K562 (cell line): ENCODE measurements at regions not wholly inside any gene's neighbourhood (a gene's known extent, or its start where the extent isn't known, plus 50 kb on each side); places are given as distances from the start of the nearest gene placed in this dataset.

ENCODE experiments used
- ATF7 ChIP-seq: fragments of 450-650 bp; IDR thresholded peaks from 2 replicates; pipeline ENCODE4 v1.7.1; 2014; ENCODE audit warnings: mild to moderate bottlenecking, moderate library complexity
- CREB5 ChIP-seq: fragments of 250-450 bp; sonication (Bioruptor Pico); IDR thresholded peaks from 2 replicates; pipeline ENCODE4 v1.5.0; 2020; ENCODE audit warnings: mild to moderate bottlenecking
- ELF2 ChIP-seq: fragments of 250-450 bp; sonication (Bioruptor Pico); IDR thresholded peaks from 2 replicates; pipeline ENCODE4 v1.5.0; 2021; ENCODE audit warnings: mild to moderate bottlenecking
- GMEB1 ChIP-seq: fragments of 250-450 bp; sonication (Bioruptor Pico); IDR thresholded peaks from 2 replicates; pipeline ENCODE4 v1.4.0; 2020; ENCODE audit warnings: mild to moderate bottlenecking
- HDAC1 ChIP-seq, 2 experiments: fragments of 450-650 bp; IDR thresholded peaks; 2 replicates each; pipeline ENCODE4 v1.6.1; 2016 to 2017; ENCODE audit warnings: inconsistent platforms in 1 of 2, mild to moderate bottlenecking in 1 of 2, moderate library complexity in 1 of 2
- HMGN3 ChIP-seq: IDR thresholded peaks from 2 replicates; pipeline ENCODE4 v1.6.1; 2011; ENCODE audit warnings: borderline replicate concordance, low read depth, mild to moderate bottlenecking, mixed read lengths, low read length; ENCODE audit not compliant: insufficient read length; ENCODE audit errors: extremely low read depth
- ILK ChIP-seq: fragments of 450-650 bp; IDR thresholded peaks from 2 replicates; pipeline ENCODE4 v1.6.1; 2016; ENCODE audit warnings: missing genetic modification characterization, low read depth, mild to moderate bottlenecking, missing compliant biosample characterization, moderate library complexity, borderline replicate concordance
- JUNB ChIP-seq: fragments of 450-650 bp; formaldehyde crosslinking; conservative IDR thresholded peaks from 2 replicates; pipeline ENCODE4 v1.4.0; 2020; ENCODE audit warnings: mild to moderate bottlenecking
- KLF10 ChIP-seq: fragments of 250-450 bp; sonication (Bioruptor Pico); IDR thresholded peaks from 2 replicates; pipeline ENCODE4 v1.6.1; 2021; ENCODE audit warnings: matching md5 sums
- NCOR1 ChIP-seq: fragments of 450-650 bp; IDR thresholded peaks from 2 replicates; pipeline ENCODE4 v1.6.1; 2016; ENCODE audit warnings: mild to moderate bottlenecking, moderate library complexity
- POLR2A ChIP-seq: fragments of 450-650 bp; conservative IDR thresholded peaks from 2 replicates; pipeline ENCODE4 v1.6.1; 2016
- POLR2H ChIP-seq: IDR thresholded peaks from 2 replicates; pipeline ENCODE4 v1.6.1; 2016; ENCODE audit warnings: missing genetic modification characterization, low read depth, mild to moderate bottlenecking, control low read depth, missing compliant biosample characterization, moderate library complexity
- SMARCA4 ChIP-seq: fragments of 450-650 bp; IDR thresholded peaks from 2 replicates; pipeline ENCODE4 v1.6.1; 2016
- TBP ChIP-seq: optimal IDR thresholded peaks from 2 replicates; pipeline ENCODE3; 2011; ENCODE audit warnings: low read depth, low read length, improper control_type of control experiment
- ZBTB5 ChIP-seq: fragments of 450-650 bp; IDR thresholded peaks from 2 replicates; pipeline ENCODE4 v1.6.1; 2017; ENCODE audit warnings: antibody characterized with exemption
- ZFX ChIP-seq: sonication (generic); formaldehyde crosslinking; IDR thresholded peaks from 2 replicates; pipeline ENCODE4 v1.8.0; 2022; ENCODE audit warnings: mild to moderate bottlenecking, missing genetic modification reagents, moderate library complexity
- ZNF354B ChIP-seq: fragments of 250-450 bp; sonication (Bioruptor Pico); IDR thresholded peaks from 2 replicates; pipeline ENCODE4 v1.4.0; 2020
- ZNF431 ChIP-seq: sonication (generic); formaldehyde crosslinking; IDR thresholded peaks from 2 replicates; pipeline ENCODE4 v1.8.0; 2022; ENCODE audit warnings: mild to moderate bottlenecking, missing genetic modification reagents
- TF ChIP-seq, protein P1 (sequence below): sonication (generic); formaldehyde crosslinking; IDR thresholded peaks from 2 replicates; pipeline ENCODE4 v1.8.0; 2022; ENCODE audit warnings: missing genetic modification reagents, mild to moderate bottlenecking, moderate library complexity, borderline replicate concordance
- TF ChIP-seq, protein P2 (sequence below), 2 experiments: fragments of 250-450 bp in 1 of 2; fragments of 450-650 bp in 1 of 2; sonication (Bioruptor Pico) in 1 of 2; IDR thresholded peaks; 2 replicates each; pipeline versions ENCODE4 v1.6.1 to v1.8.0; 2016 to 2021; ENCODE audit warnings: mild to moderate bottlenecking in 2 of 2, moderate library complexity in 2 of 2, missing compliant biosample characterization in 1 of 2, missing genetic modification characterization in 1 of 2
- TF ChIP-seq, protein P3 (sequence below): sonication (generic); formaldehyde crosslinking; IDR thresholded peaks from 2 replicates; pipeline ENCODE4 v1.8.0; 2022; ENCODE audit warnings: mild to moderate bottlenecking, missing genetic modification reagents

DNA sequence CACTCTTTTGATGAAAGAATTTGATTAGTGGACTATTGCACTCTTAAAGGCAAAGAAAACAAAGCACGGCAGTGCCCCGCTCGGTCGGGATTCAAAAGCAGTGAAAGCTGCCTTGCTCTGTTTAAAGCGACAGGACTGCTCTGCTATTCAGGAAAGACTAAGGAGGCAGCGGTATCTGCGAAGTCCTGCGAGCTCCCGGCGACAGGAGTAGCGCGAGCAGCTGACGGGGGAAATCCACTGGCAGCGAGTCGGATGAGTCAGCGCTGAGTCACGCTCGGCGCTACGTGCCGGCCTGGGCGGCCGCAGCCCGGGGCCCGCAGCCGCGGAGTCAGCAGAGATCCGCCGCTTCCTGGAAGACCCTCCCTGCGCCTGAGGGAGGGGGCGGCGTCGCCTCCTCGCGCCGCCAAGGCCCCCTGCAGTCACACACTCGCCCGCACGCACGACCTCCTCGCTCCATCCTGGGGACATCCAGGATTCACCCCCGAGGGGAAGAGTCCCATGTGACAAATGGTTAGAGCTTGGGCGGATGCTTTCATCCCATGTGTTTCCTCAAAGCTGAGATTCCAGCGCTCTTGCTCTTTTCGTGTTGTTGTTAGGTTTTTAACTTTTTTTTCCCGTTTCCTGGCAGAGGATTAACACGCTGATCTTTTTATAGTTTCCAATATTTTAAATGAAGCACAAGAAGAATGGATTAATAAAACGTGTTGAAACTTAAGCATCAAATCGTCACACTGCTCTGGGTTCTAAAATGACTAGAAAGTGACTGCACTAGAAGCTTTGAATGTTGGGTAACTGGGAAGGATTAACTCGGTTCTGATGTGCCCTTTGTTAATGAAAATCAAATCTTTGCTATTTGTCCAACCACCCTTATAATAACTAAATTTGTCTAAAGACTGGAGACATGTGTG, 102.5 kb downstream of the ARRDC3 start (continued):
- TF ChIP-seq ILK (tag) (no peak), SMARCA4 (peak; percentile 87), NCOR1 (peak; percentile 70), ELF2 (CRISPR knock-in tag) (0 out of 2 replicates have a peak, but pooled peaks have one; percentile 63), KLF10 (CRISPR knock-in tag) (no peak), JUNB (CRISPR knock-in tag) (peak; percentile 99), ATF7 (peak; percentile 92), HMGN3 (peak; percentile 99), TBP (peak; percentile 64), ZFX (CRISPR knock-in tag) (peak; percentile 86), POLR2H (tag) (peak; percentile 39), HDAC1 (IDR thresholded peaks at IDR 0.05) (peak in 1 of 2 experiments; percentile 85; a peak in 2 of 4 replicates), POLR2A (peak; percentile 71), CREB5 (CRISPR knock-in tag) (peak; percentile 52; the same call in 1 of the 2 replicates), ZBTB5 (no peak), ZNF431 (CRISPR knock-in tag) (0 out of 2 replicates have a peak, but pooled peaks have one; percentile 18), GMEB1 (CRISPR knock-in tag) (peak; percentile 41; the same call in 1 of the 2 replicates), ZNF354B (CRISPR knock-in tag) (no peak)
- TF ChIP-seq, protein P1, sequence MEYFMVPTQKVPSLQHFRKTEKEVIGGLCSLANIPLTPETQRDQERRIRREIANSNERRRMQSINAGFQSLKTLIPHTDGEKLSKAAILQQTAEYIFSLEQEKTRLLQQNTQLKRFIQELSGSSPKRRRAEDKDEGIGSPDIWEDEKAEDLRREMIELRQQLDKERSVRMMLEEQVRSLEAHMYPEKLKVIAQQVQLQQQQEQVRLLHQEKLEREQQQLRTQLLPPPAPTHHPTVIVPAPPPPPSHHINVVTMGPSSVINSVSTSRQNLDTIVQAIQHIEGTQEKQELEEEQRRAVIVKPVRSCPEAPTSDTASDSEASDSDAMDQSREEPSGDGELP (CRISPR knock-in tag): peak; percentile 100
- TF ChIP-seq, protein P2, sequence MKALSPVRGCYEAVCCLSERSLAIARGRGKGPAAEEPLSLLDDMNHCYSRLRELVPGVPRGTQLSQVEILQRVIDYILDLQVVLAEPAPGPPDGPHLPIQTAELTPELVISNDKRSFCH (CRISPR knock-in tag; IDR thresholded peaks at IDR 0.05): no peak
- TF ChIP-seq, protein P2 (tag; IDR thresholded peaks at IDR 0.05): peak; percentile 82; the same call in 1 of the 2 replicates
- TF ChIP-seq, protein P3, sequence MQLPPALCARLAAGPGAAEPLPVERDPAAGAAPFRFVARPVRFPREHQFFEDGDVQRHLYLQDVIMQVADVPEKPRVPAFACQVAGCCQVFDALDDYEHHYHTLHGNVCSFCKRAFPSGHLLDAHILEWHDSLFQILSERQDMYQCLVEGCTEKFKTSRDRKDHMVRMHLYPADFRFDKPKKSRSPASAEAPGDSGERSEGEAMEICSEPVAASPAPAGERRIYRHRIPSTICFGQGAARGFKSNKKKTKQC (CRISPR knock-in tag): peak; percentile 89
